ENCODE measurements at regions not wholly inside any gene's neighbourhood (a gene's known extent, or its start where the extent isn't known, plus 50 kb on each side); places are given as distances from the start of the nearest gene placed in this dataset.

GRCh38 chr2:182589121-182589520 is 126.9 kb upstream of the DNAJC10 start:
- TF ChIP-seq, protein P1, sequence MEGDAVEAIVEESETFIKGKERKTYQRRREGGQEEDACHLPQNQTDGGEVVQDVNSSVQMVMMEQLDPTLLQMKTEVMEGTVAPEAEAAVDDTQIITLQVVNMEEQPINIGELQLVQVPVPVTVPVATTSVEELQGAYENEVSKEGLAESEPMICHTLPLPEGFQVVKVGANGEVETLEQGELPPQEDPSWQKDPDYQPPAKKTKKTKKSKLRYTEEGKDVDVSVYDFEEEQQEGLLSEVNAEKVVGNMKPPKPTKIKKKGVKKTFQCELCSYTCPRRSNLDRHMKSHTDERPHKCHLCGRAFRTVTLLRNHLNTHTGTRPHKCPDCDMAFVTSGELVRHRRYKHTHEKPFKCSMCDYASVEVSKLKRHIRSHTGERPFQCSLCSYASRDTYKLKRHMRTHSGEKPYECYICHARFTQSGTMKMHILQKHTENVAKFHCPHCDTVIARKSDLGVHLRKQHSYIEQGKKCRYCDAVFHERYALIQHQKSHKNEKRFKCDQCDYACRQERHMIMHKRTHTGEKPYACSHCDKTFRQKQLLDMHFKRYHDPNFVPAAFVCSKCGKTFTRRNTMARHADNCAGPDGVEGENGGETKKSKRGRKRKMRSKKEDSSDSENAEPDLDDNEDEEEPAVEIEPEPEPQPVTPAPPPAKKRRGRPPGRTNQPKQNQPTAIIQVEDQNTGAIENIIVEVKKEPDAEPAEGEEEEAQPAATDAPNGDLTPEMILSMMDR (IDR thresholded peaks at IDR 0.05), result no peak
- TF ChIP-seq NR3C1 (CRISPR knock-in tag; conservative IDR thresholded peaks at IDR 0.05; ENCODE audit: low read depth) (no peak), PREB (CRISPR knock-in tag; IDR thresholded peaks at IDR 0.05; ENCODE audit: borderline replicate concordance) (no peak), OVOL2 (CRISPR knock-in tag; IDR thresholded peaks at IDR 0.05; ENCODE audit: borderline replicate concordance) (no peak), SP1 (CRISPR knock-in tag; conservative IDR thresholded peaks at IDR 0.05) (no peak), ELF4 (CRISPR knock-in tag; IDR thresholded peaks at IDR 0.05; ENCODE audit: low read depth) (no peak), NFE2L1 (CRISPR knock-in tag; IDR thresholded peaks at IDR 0.05) (no peak), FOXP1 (CRISPR knock-in tag; IDR thresholded peaks at IDR 0.05; ENCODE audit: borderline replicate concordance) (no peak), ESRRA (CRISPR knock-in tag; IDR thresholded peaks at IDR 0.05; ENCODE audit: borderline replicate concordance) (no peak), TP53 (CRISPR knock-in tag; IDR thresholded peaks at IDR 0.05) (no peak), ETV6 (CRISPR knock-in tag; IDR thresholded peaks at IDR 0.05) (no peak)
- TF ChIP-seq, protein P2, sequence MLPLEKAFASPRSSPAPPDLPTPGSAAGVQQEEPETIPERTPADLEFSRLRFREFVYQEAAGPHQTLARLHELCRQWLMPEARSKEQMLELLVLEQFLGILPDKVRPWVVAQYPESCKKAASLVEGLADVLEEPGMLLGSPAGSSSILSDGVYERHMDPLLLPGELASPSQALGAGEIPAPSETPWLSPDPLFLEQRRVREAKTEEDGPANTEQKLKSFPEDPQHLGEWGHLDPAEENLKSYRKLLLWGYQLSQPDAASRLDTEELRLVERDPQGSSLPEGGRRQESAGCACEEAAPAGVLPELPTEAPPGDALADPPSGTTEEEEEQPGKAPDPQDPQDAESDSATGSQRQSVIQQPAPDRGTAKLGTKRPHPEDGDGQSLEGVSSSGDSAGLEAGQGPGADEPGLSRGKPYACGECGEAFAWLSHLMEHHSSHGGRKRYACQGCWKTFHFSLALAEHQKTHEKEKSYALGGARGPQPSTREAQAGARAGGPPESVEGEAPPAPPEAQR (CRISPR knock-in tag; IDR thresholded peaks at IDR 0.05), result no peak
- TF ChIP-seq, protein P3, sequence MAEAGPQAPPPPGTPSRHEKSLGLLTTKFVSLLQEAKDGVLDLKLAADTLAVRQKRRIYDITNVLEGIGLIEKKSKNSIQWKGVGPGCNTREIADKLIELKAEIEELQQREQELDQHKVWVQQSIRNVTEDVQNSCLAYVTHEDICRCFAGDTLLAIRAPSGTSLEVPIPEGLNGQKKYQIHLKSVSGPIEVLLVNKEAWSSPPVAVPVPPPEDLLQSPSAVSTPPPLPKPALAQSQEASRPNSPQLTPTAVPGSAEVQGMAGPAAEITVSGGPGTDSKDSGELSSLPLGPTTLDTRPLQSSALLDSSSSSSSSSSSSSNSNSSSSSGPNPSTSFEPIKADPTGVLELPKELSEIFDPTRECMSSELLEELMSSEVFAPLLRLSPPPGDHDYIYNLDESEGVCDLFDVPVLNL (CRISPR knock-in tag; IDR thresholded peaks at IDR 0.05; ENCODE audit: borderline replicate concordance, low read depth), result no peak
- TF ChIP-seq, protein P4, sequence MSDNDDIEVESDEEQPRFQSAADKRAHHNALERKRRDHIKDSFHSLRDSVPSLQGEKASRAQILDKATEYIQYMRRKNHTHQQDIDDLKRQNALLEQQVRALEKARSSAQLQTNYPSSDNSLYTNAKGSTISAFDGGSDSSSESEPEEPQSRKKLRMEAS (CRISPR knock-in tag; IDR thresholded peaks at IDR 0.05), result no peak

All from WTC11 (cell line).